ENCODE measurements at regions not wholly inside any gene's neighbourhood (a gene's known extent, or its start where the extent isn't known, plus 50 kb on each side); places are given as distances from the start of the nearest gene placed in this dataset.
"Not testable (repeated sequence)": the region's sequence is repeated elsewhere in the genome, so short reads cannot be mapped to it uniquely, and the experiment has no call there.

DNA sequence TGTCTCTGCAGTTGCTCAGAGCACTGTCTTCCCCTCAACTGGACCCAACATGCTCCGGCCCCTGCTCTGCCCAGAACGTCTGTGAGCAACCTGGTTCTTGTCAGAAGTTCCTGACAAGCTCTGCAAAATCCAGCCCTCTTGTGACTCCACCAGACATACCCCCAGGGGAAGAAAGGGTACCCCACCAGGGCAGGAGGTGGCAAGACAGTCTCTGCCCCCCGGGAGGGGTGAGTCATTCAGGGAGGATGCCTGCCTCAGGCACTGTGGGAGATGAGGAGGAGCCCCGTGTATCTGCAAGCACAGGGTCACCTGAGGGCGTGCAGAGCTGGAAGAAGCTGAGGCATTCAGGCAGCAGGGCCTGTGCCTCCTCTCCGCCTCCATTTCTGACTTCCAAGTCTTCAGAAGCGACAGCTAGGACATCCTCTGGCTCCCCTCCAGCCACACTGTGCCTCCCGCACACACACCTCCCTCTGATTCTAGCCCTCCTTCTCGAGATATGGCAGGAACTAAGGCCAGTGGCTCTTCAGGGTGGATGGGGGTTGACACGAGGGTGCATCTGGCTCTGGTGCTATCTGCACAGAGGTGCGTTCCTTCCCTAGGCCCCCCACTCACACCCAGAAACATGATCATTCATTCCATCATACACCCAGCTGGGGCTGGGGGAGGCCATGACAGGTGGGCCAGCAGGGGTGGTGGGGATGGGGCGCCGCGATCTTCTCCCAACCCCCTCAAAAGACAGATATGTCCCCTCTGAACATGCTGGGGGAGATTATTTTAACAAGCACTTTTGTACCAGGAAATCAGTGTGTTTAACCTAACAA, 222.2 kb downstream of the CYP26B1 start:
- no peak for DNase-seq
- intact Hi-C loops (cut with micrococcal nuclease): no loop called here
- POLR2A ChIA-PET: no interaction called here
- CTCF ChIA-PET: interaction anchor here (1.1 to 5.4 kb wide), 6 partner anchors 8 to 820 kb away, joined by 3 to 68 read pairs (median 12); no protein-coding TSS in a partner anchor
- Mint-ChIP-seq H3K27me3 (no peaks in the 10 kb centered on the region), H3K4me3 (no peak overlapping the region), H3K36me3 (no peaks in the 10 kb centered on the region), H3K27ac (no peak overlapping the region), H3K4me1 (ENCODE audit: low read depth) (no peaks in the 10 kb centered on the region), H3K9me3 (no peaks in the 10 kb centered on the region)

DNA sequence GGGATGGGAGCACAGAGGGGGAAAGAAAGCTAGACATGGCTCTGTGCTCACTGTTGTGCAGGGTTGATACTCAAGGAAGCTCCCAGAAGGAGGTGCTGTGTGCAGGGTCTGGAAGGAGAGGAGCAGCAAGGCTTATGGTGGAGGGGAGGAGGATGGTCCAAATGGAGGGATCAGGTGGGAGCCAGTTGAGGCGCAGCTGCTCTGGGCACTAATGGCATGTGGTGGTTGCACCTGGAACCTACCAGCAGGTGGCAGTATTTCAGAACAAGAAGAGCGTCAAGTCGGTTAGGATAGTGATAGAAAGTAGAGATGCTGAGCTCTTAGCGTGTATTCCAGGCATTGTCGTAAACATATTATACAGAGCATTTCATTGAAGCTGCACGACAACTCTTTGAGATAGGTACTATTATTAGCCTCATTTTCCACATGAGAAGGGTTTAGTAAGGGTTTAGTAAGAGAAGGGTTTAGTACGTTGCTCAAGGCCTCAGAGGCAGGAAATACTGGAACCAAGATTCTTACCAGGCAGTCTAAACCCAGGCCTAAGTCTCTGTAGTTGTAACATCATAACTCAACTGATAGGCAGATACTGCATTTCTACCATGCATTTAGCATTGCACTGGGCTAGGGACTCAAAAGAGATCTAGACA, 223.7 kb downstream of the CYP26B1 start:
- intact Hi-C loops (cut with micrococcal nuclease): loop anchor here (1.0 to 2.0 kb wide), 3 partner anchors 226 to 821 kb away; no protein-coding TSS in a partner anchor
- H3K36me3 Mint-ChIP-seq: no peaks in the 10 kb centered on the region
- H3K27ac Mint-ChIP-seq: no peak overlapping the region
- H3K27me3 Mint-ChIP-seq: no peaks in the 10 kb centered on the region
- ChIA-PET CTCF (interaction anchor here (0.6 to 5.4 kb wide), 31 partner anchors 9 to 823 kb away, joined by 3 to 68 read pairs (median 4); partner anchors contain the start of gene CYP26B1), POLR2A (interaction anchor here (0.5 kb wide), 1 partner anchor 152 kb away, joined by 4 read pairs; no protein-coding TSS in a partner anchor)
- peak; percentile 63 for DNase-seq
- H3K4me3 Mint-ChIP-seq: no peak overlapping the region
- H3K4me1 Mint-ChIP-seq (ENCODE audit: low read depth): no peaks in the 10 kb centered on the region
- no peaks in the 10 kb centered on the region for H3K9me3 Mint-ChIP-seq

DNA sequence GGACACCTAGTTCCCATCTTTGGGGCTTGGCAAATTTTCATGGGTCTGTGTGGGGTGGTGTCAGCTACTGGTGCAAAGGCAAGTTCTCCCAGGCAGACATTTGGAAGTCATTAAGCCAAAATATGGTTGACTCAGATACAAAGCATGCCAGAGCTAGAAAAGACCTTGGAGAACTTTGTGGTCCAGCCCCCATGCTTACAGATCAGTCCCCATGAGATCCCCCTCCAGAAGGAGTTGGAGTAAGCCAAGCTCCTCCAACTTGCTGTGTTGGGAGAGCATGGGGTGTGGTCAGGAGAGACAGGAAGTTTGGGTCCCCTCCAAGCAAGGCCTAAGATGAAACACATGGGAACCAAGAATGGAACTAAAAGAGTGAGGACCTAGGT, 224.5 kb downstream of the CYP26B1 start:
- H3K27me3 Mint-ChIP-seq: no peaks in the 10 kb centered on the region
- no peak overlapping the region for H3K27ac Mint-ChIP-seq
- DNase-seq: no peak
- ChIA-PET POLR2A (no interaction called here), CTCF (interaction anchor here (0.6 to 5.4 kb wide), 21 partner anchors 10 to 822 kb away, joined by 3 to 68 read pairs (median 3); partner anchors contain the start of gene CYP26B1)
- H3K36me3 Mint-ChIP-seq: no peaks in the 10 kb centered on the region
- H3K4me1 Mint-ChIP-seq (ENCODE audit: low read depth): no peaks in the 10 kb centered on the region
- intact Hi-C loops (cut with micrococcal nuclease): loop anchor here (2.0 kb wide), 1 partner anchor 656 kb away; no protein-coding TSS in a partner anchor
- peaks cover 3% of the 10 kb centered on the region for H3K9me3 Mint-ChIP-seq
- H3K4me3 Mint-ChIP-seq: no peak overlapping the region

DNA sequence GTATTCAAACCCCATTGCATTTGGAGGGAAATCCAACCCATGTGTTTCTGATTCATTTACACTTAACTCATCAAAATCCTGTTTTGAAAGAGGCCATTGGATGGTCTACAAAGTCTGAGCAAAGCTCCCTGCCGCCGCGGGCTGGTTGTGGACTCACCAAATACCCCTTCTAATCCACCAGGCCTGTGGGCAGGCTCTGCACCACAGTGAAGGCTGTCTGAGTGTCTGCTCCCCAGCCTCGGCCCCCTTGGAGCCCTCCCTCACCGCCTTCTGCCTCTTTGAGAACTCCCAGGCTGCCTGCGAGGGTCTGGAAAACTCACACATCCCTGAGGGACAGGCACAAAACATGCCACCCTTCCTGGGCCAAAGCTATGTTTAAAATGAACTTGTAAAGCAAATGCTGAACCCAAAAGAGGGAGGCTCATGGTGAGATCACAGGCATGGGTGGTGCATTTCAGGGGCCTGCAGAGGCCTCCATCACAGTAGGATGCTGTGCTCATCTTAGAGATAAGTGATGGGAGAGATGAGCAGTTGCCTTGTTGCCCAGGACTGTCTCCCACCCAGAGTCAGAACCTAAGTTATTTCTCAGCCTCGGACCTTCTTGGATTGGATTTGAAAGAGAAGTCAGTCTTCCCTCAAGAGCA, 225.0 kb downstream of the CYP26B1 start:
- no peaks in the 10 kb centered on the region for H3K27me3 Mint-ChIP-seq
- H3K4me3 Mint-ChIP-seq: no peak overlapping the region
- intact Hi-C loops (cut with micrococcal nuclease): loop anchor here (2.0 kb wide), 1 partner anchor 656 kb away; no protein-coding TSS in a partner anchor
- H3K27ac Mint-ChIP-seq: no peak overlapping the region
- peaks cover 4% of the 10 kb centered on the region for H3K9me3 Mint-ChIP-seq
- no peaks in the 10 kb centered on the region for H3K36me3 Mint-ChIP-seq
- DNase-seq: no peak
- ChIA-PET CTCF (interaction anchor here (0.7 to 5.4 kb wide), 9 partner anchors 10 to 660 kb away, joined by 3 to 68 read pairs (median 4); no protein-coding TSS in a partner anchor), POLR2A (no interaction called here)
- no peaks in the 10 kb centered on the region for H3K4me1 Mint-ChIP-seq (ENCODE audit: low read depth)

DNA sequence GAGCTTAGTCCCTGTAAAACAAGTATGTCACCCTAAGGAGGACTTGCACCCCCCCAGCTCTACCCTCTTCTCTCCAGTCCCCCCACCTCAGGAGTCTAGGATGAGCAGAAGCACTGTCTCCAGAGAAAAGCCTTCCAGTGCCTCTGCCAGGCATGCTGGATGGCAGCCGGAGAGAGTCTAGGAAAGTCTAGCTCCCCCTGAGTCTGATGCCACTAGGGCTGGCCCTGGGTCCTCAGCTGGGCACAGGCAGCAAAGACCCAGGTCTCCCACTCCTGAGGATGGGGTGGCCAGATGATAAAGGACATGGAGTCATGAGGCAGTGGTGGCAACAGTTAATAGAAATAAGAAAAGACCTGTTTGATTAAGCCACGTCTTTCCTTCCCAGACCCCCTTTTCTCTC, 225.6 kb downstream of the CYP26B1 start:
- Mint-ChIP-seq H3K9me3 (peaks cover 4% of the 10 kb centered on the region), H3K27me3 (no peaks in the 10 kb centered on the region), H3K36me3 (no peaks in the 10 kb centered on the region), H3K4me1 (ENCODE audit: low read depth) (no peaks in the 10 kb centered on the region), H3K27ac (no peak overlapping the region), H3K4me3 (no peak overlapping the region)
- POLR2A ChIA-PET: no interaction called here
- CTCF ChIA-PET: interaction anchor here (1.0 to 5.4 kb wide), 6 partner anchors 12 to 657 kb away, joined by 3 to 68 read pairs (median 10); no protein-coding TSS in a partner anchor
- intact Hi-C loops (cut with micrococcal nuclease): loop anchor here (2.0 kb wide), 1 partner anchor 657 kb away; no protein-coding TSS in a partner anchor
- no peak for DNase-seq

DNA sequence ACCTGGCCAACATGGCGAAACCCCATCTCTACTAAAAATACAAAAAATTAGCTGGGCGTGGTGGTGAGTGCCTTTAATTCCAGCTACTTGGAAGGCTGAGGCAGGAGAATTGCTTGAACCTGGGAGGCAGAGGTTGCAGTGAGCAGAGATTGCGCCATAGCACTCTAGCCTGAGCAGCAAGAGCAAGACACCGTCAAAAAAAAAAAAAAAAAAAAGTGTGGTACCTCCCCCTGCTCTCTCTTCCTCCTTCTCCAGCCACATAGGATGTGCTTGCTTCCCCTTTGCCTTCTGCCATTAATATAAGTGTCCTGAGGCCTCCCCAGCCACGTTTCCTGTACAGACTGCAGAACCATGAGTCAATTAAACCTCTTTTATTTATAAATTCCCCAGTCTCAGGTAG, 226.8 kb downstream of the CYP26B1 start:
- H3K27me3 Mint-ChIP-seq; intact Hi-C loops (cut with micrococcal nuclease); DNase-seq; H3K4me3 Mint-ChIP-seq; H3K27ac Mint-ChIP-seq; H3K9me3 Mint-ChIP-seq; H3K4me1 Mint-ChIP-seq (ENCODE audit: low read depth); H3K36me3 Mint-ChIP-seq; POLR2A ChIA-PET: not testable (repeated sequence)
- CTCF ChIA-PET: interaction anchor here (1.0 to 5.4 kb wide), 3 partner anchors 13 to 656 kb away, joined by 3 to 68 read pairs (median 4); no protein-coding TSS in a partner anchor

DNA sequence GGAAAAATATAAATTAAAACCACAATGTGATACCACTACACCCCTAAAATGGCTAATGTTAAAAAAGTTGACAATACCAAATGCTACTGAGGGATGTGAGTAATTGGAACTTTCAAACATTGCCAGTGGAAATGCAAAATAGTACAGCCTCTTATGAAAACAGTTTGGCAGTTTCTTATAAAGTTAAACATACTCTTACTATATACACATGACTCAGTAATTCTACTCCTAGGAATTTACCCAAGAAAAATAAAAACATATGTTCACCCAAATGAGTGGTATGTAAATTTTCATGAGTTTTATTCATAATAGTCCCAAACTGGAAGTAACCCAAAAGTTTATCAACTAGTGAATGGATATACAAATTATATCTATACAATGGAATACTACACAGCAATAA, 228.0 kb downstream of the CYP26B1 start:
- Mint-ChIP-seq H3K27me3 (peaks cover 2% of the 10 kb centered on the region), H3K9me3 (peaks cover 4% of the 10 kb centered on the region), H3K4me1 (ENCODE audit: low read depth) (no peaks in the 10 kb centered on the region), H3K27ac (no peak overlapping the region), H3K36me3 (no peaks in the 10 kb centered on the region), H3K4me3 (no peak overlapping the region)
- no peak for DNase-seq
- CTCF ChIA-PET: no interaction called here
- POLR2A ChIA-PET: no interaction called here
- intact Hi-C loops (cut with micrococcal nuclease): no loop called here

DNA sequence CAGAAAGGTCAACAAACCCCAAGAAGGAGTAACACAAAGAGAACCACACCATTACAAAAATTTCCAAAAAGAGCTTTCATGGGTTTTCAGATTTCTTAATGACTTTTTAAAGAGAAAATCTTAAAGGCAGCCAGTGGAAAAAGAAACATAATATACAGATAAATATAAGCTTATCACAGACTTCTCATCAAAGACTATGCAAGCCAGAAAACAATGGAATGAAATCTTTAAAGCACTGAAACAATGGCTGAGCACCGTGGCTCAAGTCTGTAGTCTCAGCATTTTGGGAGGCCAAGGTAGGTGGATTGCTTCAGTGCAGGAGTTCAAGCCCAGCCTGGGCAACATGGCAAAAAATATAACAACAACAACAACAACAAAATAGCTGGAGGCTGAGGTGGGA, 237.4 kb downstream of the CYP26B1 start:
- DNase-seq: no peak
- Mint-ChIP-seq H3K27ac (no peak overlapping the region), H3K4me1 (ENCODE audit: low read depth) (no peaks in the 10 kb centered on the region), H3K4me3 (no peak overlapping the region), H3K36me3 (no peaks in the 10 kb centered on the region), H3K9me3 (peaks cover 7% of the 10 kb centered on the region), H3K27me3 (peaks cover 7% of the 10 kb centered on the region)
- intact Hi-C loops (cut with micrococcal nuclease): no loop called here
- POLR2A ChIA-PET: no interaction called here
- CTCF ChIA-PET: interaction anchor here (3.8 kb wide), 1 partner anchor 13 kb away, joined by 16 read pairs; no protein-coding TSS in a partner anchor

DNA sequence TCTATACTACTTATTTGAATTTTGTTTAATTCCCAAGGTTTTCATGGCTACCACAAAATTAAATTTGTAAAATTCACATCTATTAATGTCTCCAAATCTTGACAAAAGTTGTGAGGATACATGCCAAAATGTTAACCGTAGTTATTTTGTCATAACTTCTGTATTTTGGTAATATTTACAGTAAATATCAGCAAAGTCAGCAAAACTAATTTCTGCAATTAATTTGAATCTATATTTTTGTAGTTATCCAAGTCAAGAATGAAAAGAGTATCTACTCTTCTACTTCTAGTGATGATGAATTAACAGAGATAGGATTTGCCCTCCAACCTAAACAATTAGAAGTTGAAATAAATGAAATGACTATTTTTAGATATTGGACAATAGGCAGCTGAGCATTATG, 238.9 kb downstream of the CYP26B1 start:
- ChIA-PET POLR2A (no interaction called here), CTCF (interaction anchor here (3.8 kb wide), 1 partner anchor 14 kb away, joined by 16 read pairs; no protein-coding TSS in a partner anchor)
- peaks cover 7% of the 10 kb centered on the region for H3K9me3 Mint-ChIP-seq
- H3K4me3 Mint-ChIP-seq: no peak overlapping the region
- intact Hi-C loops (cut with micrococcal nuclease): no loop called here
- H3K4me1 Mint-ChIP-seq (ENCODE audit: low read depth): no peaks in the 10 kb centered on the region
- peaks cover 11% of the 10 kb centered on the region for H3K27me3 Mint-ChIP-seq
- no peaks in the 10 kb centered on the region for H3K36me3 Mint-ChIP-seq
- H3K27ac Mint-ChIP-seq: no peak overlapping the region
- DNase-seq: no peak

DNA sequence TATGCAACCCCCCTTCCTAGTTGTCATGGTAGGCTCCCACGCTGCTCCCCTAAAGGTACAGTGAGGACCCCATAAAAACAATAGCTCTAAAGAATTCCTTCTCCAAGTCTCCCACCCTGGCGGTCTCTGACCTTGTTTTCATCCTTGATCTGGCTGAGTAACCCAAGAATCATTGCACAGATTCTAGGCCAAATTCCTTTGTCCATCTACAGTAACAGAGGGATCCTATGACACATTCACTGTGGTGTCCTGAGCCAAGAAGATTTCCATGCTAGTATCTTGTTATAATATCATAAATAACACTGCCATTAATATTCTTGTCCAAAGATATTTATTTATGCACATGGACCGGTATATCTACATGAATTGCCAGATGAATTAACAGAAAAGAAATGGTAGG, 240.2 kb downstream of the CYP26B1 start:
- Mint-ChIP-seq H3K36me3 (no peaks in the 10 kb centered on the region), H3K27me3 (peaks cover 11% of the 10 kb centered on the region), H3K9me3 (peaks cover 7% of the 10 kb centered on the region), H3K4me1 (ENCODE audit: low read depth) (no peaks in the 10 kb centered on the region), H3K4me3 (no peak overlapping the region), H3K27ac (no peak overlapping the region)
- intact Hi-C loops (cut with micrococcal nuclease): no loop called here
- DNase-seq: no peak
- ChIA-PET POLR2A (no interaction called here), CTCF (interaction anchor here (3.8 kb wide), 1 partner anchor 16 kb away, joined by 16 read pairs; no protein-coding TSS in a partner anchor)

DNA sequence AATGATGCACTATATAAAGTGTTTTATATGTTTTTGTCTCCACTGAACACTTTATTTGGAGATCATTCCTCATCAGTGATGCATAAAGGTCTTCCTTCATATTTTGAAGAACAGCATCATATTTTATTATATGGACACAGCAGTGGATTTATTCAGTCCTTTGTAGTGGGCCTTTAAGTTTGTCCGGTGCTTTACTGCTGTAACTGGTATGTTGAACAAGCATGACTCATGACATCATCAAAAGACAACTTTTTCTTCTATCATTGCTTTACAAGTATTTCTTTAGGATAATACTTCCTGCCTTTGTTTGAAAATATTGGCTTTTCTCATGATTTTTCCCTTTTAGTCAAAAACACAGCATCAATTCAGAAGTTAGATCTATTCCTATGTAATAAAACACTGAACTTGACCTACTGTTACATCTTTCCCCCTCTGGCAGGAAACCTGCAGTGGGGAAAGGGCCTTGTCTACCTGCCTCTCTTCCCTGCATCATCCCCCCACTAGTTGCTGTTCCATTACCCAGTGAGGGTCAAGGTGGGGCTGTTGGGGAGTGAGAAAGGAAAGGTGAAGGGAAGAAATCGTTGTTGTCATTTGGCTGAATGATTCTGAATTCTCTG, 241.2 kb downstream of the CYP26B1 start:
- CTCF ChIA-PET: no interaction called here
- intact Hi-C loops (cut with micrococcal nuclease): no loop called here

More for the DNA sequence above, 241.2 kb downstream of the CYP26B1 start:
- H3K27me3 Mint-ChIP-seq: peaks cover 11% of the 10 kb centered on the region
- H3K9me3 Mint-ChIP-seq: peaks cover 5% of the 10 kb centered on the region
- H3K4me3 Mint-ChIP-seq: no peak overlapping the region
- H3K36me3 Mint-ChIP-seq: no peaks in the 10 kb centered on the region
- POLR2A ChIA-PET: no interaction called here
- no peak overlapping the region for H3K27ac Mint-ChIP-seq
- H3K4me1 Mint-ChIP-seq (ENCODE audit: low read depth): no peaks in the 10 kb centered on the region
- DNase-seq: no peak

Measured in activated CD4-positive, alpha-beta memory T cell treated with anti-CD3 and anti-CD28 coated beads for 36 hours (primary cell).